A172 (cell line): ENCODE measurements at regions not wholly inside any gene's neighbourhood (a gene's known extent, or its start where the extent isn't known, plus 50 kb on each side); places are given as distances from the start of the nearest gene placed in this dataset.

Experiments
- DNase-seq: peaks from one replicate; pipeline ENCODE4 v3.0.0-alpha.2; 2015; ENCODE audit warnings: low spot score

DNA sequence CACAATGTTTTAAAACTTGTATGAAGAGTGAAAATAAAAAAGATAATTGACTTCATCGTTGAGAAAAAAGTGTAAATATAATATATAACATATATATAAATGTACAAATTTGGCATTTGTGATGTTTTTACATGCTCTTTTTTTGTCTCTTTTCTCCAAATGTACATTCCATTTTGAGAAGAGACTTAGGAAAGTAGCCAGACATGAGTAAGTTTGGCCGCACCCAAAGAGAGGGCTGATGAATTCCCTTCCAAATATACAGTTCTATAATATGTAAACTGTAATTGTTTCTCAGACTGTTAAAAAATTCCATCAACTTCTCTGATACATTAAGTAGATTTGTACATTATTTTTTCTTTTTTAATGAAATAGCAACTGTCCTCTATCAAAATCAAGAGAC lies 193.2 kb upstream of the MAP3K1 start:
- DNase-seq = no peak

DNA sequence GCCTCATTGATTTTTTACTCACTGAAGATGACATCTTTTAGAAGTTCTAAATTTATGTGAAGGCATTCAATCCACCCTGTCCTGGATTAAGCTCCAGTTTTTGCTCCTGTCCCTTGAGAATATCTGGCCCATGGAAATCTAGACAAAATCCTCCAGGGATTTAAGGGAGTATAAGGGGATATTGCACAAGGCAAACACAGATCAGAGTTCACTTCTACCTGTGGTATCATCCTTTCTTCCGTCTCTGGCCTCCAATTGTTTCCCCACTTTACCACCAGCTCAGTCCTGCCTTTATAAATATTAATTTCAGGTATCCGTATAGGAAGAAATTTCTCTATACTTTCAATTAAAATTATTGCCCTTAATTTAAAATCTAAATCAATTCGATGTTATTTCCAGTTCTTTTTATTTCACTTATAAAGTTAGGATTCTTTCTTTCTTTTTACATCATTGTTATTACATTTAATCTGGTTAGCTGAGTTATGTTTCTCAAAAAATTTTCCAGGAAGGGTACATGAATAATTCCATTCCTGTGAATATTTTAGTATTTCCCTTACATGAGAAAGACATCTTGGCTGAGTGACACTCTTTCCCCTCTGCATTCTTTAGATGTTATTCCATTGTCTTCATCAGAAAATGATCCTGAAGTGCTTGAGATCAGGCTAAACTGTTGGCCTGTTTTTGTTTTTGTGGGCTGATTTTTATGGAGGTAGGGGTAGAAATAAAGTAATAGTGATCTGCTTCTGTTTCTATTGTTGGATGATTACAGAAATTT lies 194.3 kb upstream of the MAP3K1 start:
- DNase-seq = no peak

DNA sequence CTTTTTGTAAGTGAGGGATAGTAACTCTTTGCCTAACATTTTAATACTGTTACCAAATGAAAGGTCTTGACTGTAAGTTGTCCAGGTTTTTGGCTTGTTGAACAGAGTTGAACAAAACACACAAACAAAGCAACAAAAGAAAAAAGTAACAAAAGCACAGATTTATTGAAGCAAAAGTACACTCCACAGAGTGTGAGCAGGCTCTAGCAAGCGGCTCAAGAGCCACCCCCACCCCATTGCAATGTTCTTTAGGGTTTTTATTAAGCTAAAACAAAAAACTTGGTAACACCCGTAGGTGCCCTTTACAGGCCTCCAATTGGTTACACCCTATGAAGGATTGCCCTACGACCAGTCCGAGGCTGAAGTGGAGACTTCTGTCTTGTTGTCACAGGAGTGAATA lies 197.4 kb upstream of the MAP3K1 start:
- no peak for DNase-seq

DNA sequence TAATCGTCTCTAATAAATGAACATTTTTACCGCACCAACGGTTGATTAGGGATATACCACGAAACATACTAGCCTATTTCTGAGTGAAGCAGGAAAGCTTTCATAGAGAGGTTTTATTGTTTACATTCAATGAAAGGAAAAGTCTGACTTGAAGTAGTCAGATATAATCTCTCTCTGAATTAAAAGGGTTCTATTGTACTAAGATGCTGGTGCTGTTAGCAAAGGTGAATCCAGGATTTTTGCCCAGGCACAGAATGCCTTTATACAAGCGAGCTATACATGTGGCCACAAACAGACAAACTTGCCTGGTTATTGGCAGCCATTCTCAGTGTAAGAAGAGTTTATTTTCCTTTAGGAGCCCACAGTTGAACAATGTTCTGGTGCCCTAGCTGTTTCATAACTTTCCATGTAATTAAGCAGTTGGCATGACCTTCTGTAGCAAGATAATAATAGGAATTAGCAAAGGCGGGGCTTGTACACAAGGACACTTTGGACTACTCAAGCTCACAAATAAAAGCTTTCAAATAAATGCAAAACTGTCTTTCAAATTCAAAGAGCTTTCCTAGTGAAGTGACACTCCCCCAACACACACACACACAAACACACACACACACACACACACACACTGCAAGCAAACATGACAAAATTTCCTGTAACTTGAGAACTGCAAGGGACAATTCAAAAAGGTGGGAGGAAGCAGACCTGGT lies 198.7 kb upstream of the MAP3K1 start:
- no peak for DNase-seq

DNA sequence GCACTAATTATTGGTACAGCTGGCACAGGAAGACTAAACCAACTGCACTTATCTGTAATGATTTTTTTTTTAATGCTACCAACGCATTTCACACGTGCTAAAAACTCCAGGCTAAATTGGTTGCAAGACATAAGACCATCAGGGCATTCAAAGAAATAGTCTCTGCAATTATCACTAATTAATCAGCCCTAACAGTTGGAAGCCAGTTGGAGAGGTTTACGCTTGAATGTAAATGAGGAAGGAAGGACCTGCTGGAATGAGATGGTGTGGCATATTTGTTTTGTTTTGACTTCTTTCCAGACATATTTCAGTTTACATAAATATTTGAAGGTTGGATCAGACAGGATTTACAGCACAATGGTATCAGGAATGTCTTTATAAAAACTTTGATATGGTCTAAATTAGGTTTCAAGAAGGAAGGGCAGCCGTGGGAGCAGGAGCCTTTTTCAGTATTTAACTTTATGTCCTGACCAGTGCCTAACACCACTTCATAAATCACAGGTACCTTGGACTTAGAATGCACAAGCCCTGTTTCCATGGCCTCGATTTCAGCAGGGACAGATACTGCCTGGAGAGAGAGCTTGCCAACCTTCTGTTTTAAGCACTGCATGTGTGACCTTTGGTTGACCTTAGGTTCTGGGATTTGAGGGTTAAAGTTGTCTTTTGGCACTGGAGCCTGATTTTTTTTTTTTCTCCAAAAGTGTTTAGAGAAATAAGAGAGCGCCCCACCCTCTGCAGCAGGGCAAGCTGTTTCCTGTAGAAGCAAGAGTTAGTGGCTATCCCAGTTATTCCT lies 199.8 kb upstream of the MAP3K1 start:
- no peak for DNase-seq

DNA sequence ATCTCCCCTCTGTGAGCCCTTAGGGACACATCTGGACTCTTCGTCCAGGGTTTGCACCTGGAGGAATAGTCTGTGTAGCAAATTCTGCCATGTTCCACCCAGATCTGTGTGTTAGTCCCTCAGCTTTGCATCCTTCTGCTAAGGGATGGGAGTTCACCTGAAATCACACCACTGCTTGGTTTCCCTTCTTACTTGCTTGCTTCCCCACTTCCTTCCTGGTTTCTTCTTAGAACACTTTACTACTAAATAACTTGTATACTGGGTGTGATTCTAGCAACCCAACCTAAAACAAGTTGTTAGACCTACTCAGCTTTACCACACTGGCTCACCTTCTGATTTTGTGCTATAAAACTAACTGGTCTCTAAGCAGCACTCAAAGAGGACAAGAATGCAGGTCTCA lies 202.6 kb upstream of the MAP3K1 start:
- no peak for DNase-seq

DNA sequence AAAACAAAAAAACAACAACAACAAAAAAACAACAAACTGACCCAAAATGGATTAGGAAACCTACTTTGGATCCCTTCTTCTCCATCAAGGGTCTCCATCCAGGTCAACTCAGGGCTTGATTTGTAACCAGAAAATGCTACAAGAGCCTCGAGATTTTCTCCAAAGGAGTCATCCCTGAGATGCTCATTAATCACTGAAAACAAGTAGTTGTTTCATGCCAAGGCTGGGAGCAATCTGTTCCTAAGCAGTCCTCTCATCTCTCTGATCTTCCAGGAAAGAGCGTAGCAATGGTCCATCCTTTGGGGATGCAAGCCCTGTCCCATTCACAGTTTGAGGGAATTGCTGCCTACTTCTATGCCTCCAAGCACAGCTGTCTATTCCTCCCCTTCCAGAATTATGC lies 203.0 kb upstream of the MAP3K1 start:
- no peak for DNase-seq

DNA sequence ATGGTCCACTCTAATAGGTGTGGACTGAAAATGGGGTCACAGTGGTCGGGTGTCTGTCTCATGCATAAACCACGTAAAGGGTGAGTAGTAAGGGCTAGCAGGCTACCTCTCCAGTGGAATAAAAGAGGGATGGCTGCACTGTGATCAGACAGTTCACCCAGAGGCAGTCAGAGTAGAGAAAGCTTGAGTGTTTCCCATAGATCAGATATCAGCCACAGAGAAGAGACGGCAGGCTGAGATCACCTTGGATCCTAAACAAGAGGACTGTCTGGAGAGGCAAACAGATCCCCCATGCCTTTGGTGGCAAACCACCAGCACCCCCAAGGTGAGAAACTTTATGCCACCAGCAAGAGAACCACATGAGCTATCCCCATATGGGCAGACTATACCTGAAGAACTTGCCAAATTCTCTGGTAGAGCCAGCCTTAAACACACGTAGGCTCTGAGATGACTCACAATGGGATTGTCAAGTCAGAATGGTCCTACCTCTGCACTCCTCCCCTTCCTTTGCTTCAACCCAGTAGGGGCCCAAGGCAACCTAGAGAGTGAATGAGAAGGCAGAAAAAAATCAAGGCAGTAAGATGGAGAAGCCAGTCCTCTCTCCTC lies 205.2 kb upstream of the MAP3K1 start:
- no peak for DNase-seq

DNA sequence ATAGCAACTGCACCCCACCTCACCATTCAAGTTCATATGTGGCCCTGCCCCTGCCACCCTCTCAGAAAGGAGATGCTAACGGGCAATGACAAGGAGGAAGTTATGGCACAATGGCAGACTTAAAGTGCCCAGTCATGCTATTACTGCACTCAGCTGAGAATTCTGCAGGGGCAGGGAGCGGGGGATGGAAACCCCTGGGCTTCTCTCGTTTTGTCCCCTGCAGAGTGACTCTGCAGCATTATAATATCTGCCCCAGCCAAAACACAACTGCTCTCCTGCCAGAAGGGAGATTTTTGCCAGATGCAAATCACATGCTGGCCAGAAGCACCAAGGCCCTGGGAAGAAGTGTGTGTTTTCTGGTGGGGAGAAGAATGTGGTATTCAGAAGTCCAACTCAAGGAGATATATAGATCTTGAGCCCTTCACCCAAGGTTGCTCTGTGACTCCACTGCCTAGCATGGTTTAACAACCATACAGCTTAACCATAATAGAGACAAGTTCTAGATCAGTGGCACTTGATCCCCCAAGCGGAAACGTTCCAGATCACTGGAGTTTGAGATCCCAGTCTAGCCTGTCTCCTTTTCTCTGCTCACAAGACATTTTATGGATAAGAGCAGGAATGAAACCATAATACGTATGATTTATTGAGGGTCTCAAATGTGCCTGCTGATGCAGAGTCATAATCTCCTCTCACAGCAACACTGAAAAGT lies 207.0 kb upstream of the MAP3K1 start:
- no peak for DNase-seq

DNA sequence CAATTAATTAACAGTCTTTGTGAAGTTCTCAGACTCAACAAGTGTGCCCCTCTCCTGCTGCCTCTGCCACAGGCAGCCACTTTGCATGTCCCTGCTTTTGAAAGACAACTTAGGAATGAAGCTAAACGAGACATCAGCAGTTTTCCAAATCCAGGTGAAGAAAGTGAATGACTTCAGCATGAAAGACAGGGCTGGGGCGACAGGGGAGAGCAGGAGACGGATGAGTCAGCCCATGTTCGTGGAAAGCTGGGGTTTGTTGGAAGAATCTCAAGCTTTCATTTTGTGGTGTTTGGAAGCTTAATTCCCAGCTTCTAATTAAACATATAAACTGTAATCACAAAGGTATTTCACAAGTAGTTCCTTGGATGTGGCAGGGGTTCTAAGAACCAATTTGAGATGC lies 207.8 kb upstream of the MAP3K1 start:
- peak; percentile 60 for DNase-seq

DNA sequence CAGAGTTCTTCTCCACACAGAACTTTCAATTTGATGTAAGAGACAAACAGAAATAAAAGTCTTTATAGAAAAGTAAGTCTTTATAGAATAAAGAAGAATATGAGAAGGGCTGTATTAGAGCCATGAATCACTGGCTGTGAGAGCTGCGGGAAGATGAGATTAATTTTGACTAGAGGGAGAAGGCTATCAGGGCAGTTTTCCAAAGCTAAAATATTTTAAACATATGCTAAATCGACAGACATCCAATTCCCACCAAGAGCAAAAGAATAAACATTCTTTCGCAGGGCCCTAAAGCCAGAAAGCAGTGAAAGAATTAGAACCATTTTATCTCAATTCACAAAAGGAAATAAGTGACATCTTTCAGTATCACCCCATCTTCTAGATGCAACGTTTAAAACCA lies 208.3 kb upstream of the MAP3K1 start:
- DNase-seq = no peak

- DNase-seq = no peak
Observed at GRCh38 chr5:56606192-56606591, 209.2 kb upstream of the MAP3K1 start.

DNA sequence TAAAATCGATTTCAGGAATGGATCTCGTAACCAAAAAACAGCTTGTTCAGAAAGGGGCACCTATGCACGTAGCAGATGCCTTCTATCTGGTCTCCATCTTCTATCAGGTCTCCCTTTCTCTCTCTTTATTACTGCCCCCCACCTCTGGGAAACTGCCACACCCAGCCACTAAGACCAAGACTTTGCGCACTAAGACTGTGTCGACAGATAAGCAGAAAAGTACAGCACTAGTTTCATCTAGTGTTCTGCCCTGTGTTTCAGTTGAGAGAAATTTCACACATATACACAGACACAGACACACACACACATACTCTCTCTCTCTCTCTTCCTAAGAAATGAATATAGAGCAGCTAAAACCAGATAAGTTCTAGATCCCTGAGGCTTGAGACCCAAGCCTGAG lies 210.1 kb upstream of the MAP3K1 start:
- no peak for DNase-seq

DNA sequence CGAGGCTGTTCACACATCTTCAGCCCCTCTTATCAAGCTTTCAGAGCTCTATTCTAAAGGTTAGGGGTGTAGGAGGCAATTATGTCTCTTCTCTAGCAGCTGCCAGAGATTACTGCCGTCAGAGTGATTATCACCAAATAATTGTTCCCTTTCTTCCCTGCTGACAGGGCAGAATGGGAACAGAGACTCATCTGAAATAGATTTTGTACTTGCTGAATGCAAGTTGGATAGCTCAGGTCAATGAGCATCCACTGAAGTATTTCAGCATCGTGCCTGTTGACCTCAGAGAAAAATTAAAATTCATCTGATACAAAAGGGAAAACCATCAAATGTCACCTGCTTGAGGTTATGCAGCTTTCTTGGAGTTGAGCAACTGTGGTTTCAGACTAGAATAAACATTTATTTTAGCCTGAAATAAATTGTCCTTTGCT lies 213.7 kb upstream of the MAP3K1 start:
- no peak for DNase-seq

- no peak for DNase-seq
Observed at GRCh38 chr5:56598941-56599340, 216.4 kb upstream of the MAP3K1 start.

DNA sequence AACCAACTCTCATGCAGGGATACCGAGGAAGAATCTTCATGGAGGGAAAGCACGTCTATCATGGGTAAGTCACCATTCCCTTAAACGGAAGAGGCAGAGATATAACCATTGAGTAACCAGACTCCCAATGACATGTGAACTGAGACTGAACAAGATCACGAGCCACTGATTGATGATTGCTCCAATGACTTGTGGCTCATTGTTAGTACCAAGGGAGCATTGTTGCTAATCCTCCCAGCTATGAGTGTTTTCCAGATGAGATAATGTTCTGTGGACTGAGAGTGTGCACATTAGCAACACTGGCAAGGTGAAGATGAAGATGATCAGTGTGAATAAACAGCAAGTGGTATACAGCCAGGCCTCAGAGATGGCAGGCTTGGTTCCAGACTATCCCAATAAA lies 219.2 kb upstream of the MAP3K1 start:
- DNase-seq = no peak

DNA sequence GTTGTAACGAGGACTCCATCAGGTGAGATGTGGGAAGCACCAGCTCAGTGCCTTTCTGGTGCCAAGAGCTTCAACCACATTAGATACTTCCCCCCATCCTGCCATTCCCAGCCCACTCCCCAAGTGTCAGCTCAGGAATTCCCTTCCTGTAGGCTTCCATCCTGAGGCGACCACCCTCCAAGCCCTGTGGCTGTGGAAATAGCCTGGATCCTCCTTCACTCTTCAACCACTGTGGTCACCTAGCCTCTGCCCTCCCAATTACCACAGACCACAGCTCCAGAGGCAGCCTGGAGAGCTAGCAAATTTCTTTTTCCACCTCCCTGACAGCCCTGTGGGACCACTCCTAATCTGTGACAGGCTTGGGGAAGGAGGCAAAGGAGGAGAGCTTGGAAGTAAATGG lies 219.8 kb upstream of the MAP3K1 start:
- no peak for DNase-seq

- peak; percentile 45 for DNase-seq
Observed at GRCh38 chr5:56594792-56595191, 220.6 kb upstream of the MAP3K1 start.

DNA sequence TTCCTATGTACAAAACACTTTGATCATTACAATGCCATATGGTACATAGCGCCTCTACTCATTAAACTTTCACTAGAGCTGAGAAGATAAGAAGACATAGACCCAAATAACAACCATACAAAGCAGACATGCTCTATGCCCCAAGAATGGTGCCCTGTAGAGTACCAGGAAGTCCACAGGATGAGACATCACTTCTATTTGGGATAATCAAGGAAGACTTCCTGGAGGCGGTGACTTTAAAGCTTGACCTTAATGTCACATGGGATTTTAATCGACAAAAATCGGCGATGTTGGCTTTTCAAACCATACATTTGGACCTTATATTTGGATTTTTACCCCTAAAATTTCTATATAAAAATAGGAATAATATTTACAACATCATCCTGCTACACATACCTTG lies 224.3 kb upstream of the MAP3K1 start:
- DNase-seq = no peak

- peak; percentile 59 for DNase-seq
Observed at GRCh38 chr5:56589481-56589860, 225.9 kb upstream of the MAP3K1 start.

GRCh38 chr5:56588636-56589480 lies 226.5 kb upstream of the MAP3K1 start:
- peak; percentile 14 for DNase-seq
